Subcutaneous abdominal adipose tissue (tissue), 5 donors: ENCODE measurements at regions not wholly inside any gene's neighbourhood (a gene's known extent, or its start where the extent isn't known, plus 50 kb on each side); places are given as distances from the start of the nearest gene placed in this dataset.

Experiments
- H3K27ac ChIP-seq: one replicate; pipeline ENCODE4 v1.7.0; 2013; ENCODE audit warnings: low read depth, mild to moderate bottlenecking, inconsistent platforms, low read length, moderate library complexity
- H3K27me3 ChIP-seq, 5 donors: one replicate each; pipeline ENCODE4 v1.7.0; 2013; ENCODE audit warnings: low read length in 5 of 5, inconsistent platforms in 1 of 5; ENCODE audit not compliant: control insufficient read depth in 5 of 5, insufficient read depth in 4 of 5
- H3K36me3 ChIP-seq, 5 donors: one replicate each; pipeline ENCODE4 v1.7.0; 2013; ENCODE audit warnings: low read length in 5 of 5; ENCODE audit not compliant: control insufficient read depth in 5 of 5, insufficient read depth in 5 of 5
- H3K4me1 ChIP-seq, 5 donors: one replicate each; pipeline ENCODE4 v1.7.0; 2013; ENCODE audit warnings: low read length in 5 of 5, mild to moderate bottlenecking in 3 of 5, moderate library complexity in 1 of 5; ENCODE audit not compliant: control insufficient read depth in 5 of 5, insufficient read depth in 5 of 5
- H3K4me3 ChIP-seq, 5 donors: one replicate each; pipeline ENCODE4 v1.7.0; 2013; ENCODE audit warnings: low read length in 5 of 5, low read depth in 1 of 5
- H3K9ac ChIP-seq, 5 donors: one replicate each; pipeline ENCODE4 v1.7.0; 2013; ENCODE audit warnings: low read length in 5 of 5, mild to moderate bottlenecking in 4 of 5, moderate library complexity in 3 of 5
- H3K9me3 ChIP-seq, 5 donors: one replicate each; pipeline ENCODE4 v1.7.0; 2013; ENCODE audit warnings: low read length in 5 of 5; ENCODE audit not compliant: control insufficient read depth in 5 of 5
- donor health status: healthy.
- donor health status: healthy.
- donor health status: healthy.
- donor health status: healthy.
- donor health status: healthy.

GRCh38 chr4:116838609-116839008, 246.8 kb downstream of the TRAM1L1 start:
- no peak overlapping the region for H3K27ac ChIP-seq
- no peaks in the 10 kb centered on the region for H3K27me3 ChIP-seq
- H3K4me1 ChIP-seq, result peaks cover 0 to 2% (median 0%) of the 10 kb centered on the region in 5 donors
- H3K9me3 ChIP-seq, result no peaks in the 10 kb centered on the region
- H3K9ac ChIP-seq, result no peak overlapping the region
- no peaks in the 10 kb centered on the region for H3K36me3 ChIP-seq
- no peak overlapping the region for H3K4me3 ChIP-seq

- no peak overlapping the region for H3K27ac ChIP-seq
- no peaks in the 10 kb centered on the region for H3K36me3 ChIP-seq
- H3K4me1 ChIP-seq, result no peaks in the 10 kb centered on the region
- H3K9me3 ChIP-seq, result peaks cover 0 to 2% (median 0%) of the 10 kb centered on the region in 5 donors
- H3K4me3 ChIP-seq, result no peak overlapping the region
- H3K9ac ChIP-seq, result no peak overlapping the region
- H3K27me3 ChIP-seq, result no peaks in the 10 kb centered on the region
Measured at GRCh38 chr4:116829187-116829586, 256.2 kb downstream of the TRAM1L1 start.

- H3K27me3 ChIP-seq, result no peaks in the 10 kb centered on the region
- no peaks in the 10 kb centered on the region for H3K4me1 ChIP-seq
- H3K9ac ChIP-seq, result no peak overlapping the region
Measured at GRCh38 chr4:116824172-116824571, 261.2 kb downstream of the TRAM1L1 start.

GRCh38 chr4:116811730-116812129, 273.6 kb downstream of the TRAM1L1 start:
- no peak overlapping the region for H3K27ac ChIP-seq
- no peaks in the 10 kb centered on the region for H3K4me1 ChIP-seq
- H3K4me3 ChIP-seq, result no peak overlapping the region
- H3K27me3 ChIP-seq, result no peaks in the 10 kb centered on the region
- H3K36me3 ChIP-seq, result no peaks in the 10 kb centered on the region
- no peaks in the 10 kb centered on the region for H3K9me3 ChIP-seq
- H3K9ac ChIP-seq, result no peak overlapping the region

More at GRCh38 chr4:116824172-116824571, 261.2 kb downstream of the TRAM1L1 start:
- H3K9me3 ChIP-seq, result no peaks in the 10 kb centered on the region
- no peaks in the 10 kb centered on the region for H3K36me3 ChIP-seq
- H3K4me3 ChIP-seq, result no peak overlapping the region
- no peak overlapping the region for H3K27ac ChIP-seq

GRCh38 chr4:116796022-116796421, 289.4 kb downstream of the TRAM1L1 start:
- H3K36me3 ChIP-seq, result no peaks in the 10 kb centered on the region
- H3K4me1 ChIP-seq, result no peaks in the 10 kb centered on the region
- no peak overlapping the region for H3K4me3 ChIP-seq
- no peak overlapping the region for H3K27ac ChIP-seq
- H3K27me3 ChIP-seq, result no peaks in the 10 kb centered on the region
- no peaks in the 10 kb centered on the region for H3K9me3 ChIP-seq
- H3K9ac ChIP-seq, result no peak overlapping the region

GRCh38 chr4:116788723-116789122, 296.7 kb downstream of the TRAM1L1 start:
- no peak overlapping the region for H3K27ac ChIP-seq
- no peak overlapping the region for H3K9ac ChIP-seq
- no peak overlapping the region for H3K4me3 ChIP-seq
- no peaks in the 10 kb centered on the region for H3K9me3 ChIP-seq
- no peaks in the 10 kb centered on the region for H3K27me3 ChIP-seq
- no peaks in the 10 kb centered on the region for H3K4me1 ChIP-seq
- no peaks in the 10 kb centered on the region for H3K36me3 ChIP-seq

GRCh38 chr4:116755051-116755450, 330.3 kb downstream of the TRAM1L1 start:
- H3K4me3 ChIP-seq, result no peak overlapping the region
- H3K36me3 ChIP-seq, result no peaks in the 10 kb centered on the region
- H3K27me3 ChIP-seq, result no peaks in the 10 kb centered on the region
- H3K9me3 ChIP-seq, result no peaks in the 10 kb centered on the region
- no peak overlapping the region for H3K9ac ChIP-seq
- H3K4me1 ChIP-seq, result no peaks in the 10 kb centered on the region
- no peak overlapping the region for H3K27ac ChIP-seq

GRCh38 chr4:116752027-116752426, 333.3 kb downstream of the TRAM1L1 start:
- Histone ChIP-seq H3K27me3 (no peaks in the 10 kb centered on the region), H3K27ac (no peak overlapping the region), H3K9me3 (no peaks in the 10 kb centered on the region), H3K4me3 (no peak overlapping the region), H3K36me3 (no peaks in the 10 kb centered on the region), H3K4me1 (no peaks in the 10 kb centered on the region), H3K9ac (no peak overlapping the region)

GRCh38 chr4:116736756-116737155, 348.6 kb downstream of the TRAM1L1 start:
- no peak overlapping the region for H3K9ac ChIP-seq
- H3K4me3 ChIP-seq, result no peak overlapping the region
- no peak overlapping the region for H3K27ac ChIP-seq

GRCh38 chr4:116734178-116734577, 351.2 kb downstream of the TRAM1L1 start:
- Histone ChIP-seq H3K9me3 (no peaks in the 10 kb centered on the region), H3K4me3 (no peak overlapping the region), H3K36me3 (no peaks in the 10 kb centered on the region), H3K27ac (no peak overlapping the region), H3K27me3 (no peaks in the 10 kb centered on the region), H3K4me1 (no peaks in the 10 kb centered on the region), H3K9ac (no peak overlapping the region)

More at GRCh38 chr4:116736756-116737155, 348.6 kb downstream of the TRAM1L1 start:
- no peaks in the 10 kb centered on the region for H3K27me3 ChIP-seq
- H3K9me3 ChIP-seq, result no peaks in the 10 kb centered on the region
- no peaks in the 10 kb centered on the region for H3K4me1 ChIP-seq
- H3K36me3 ChIP-seq, result no peaks in the 10 kb centered on the region

- H3K27ac ChIP-seq, result no peak overlapping the region
- no peaks in the 10 kb centered on the region for H3K4me1 ChIP-seq
- H3K4me3 ChIP-seq, result no peak overlapping the region
- no peaks in the 10 kb centered on the region for H3K9me3 ChIP-seq
- no peaks in the 10 kb centered on the region for H3K36me3 ChIP-seq
- H3K9ac ChIP-seq, result no peak overlapping the region
- H3K27me3 ChIP-seq, result no peaks in the 10 kb centered on the region
Measured at GRCh38 chr4:116733370-116733769, 352.0 kb downstream of the TRAM1L1 start.
